A673 (cell line): ENCODE measurements at regions not wholly inside any gene's neighbourhood (a gene's known extent, or its start where the extent isn't known, plus 50 kb on each side); places are given as distances from the start of the nearest gene placed in this dataset.

Source experiments
- EZH2 ChIP-seq: fragments of 200-600 bp; sonication (generic); IDR thresholded peaks from 2 replicates; pipeline ENCODE4 v1.6.1; 2017; ENCODE audit warnings: borderline replicate concordance, low read depth, mild to moderate bottlenecking, mixed read lengths, antibody characterized with exemption, low read length; ENCODE audit not compliant: poor library complexity, severe bottlenecking
- TF ChIP-seq, protein P1 (sequence below): fragments of 300-800, 200-600 bp; sonication (generic); conservative IDR thresholded peaks from 2 replicates; pipeline ENCODE4 v1.5.1; 2017; ENCODE audit warnings: low read depth, mild to moderate bottlenecking, antibody characterized with exemption, low read length, moderate library complexity, mixed read lengths

GRCh38 chr16:59122262-59122537 is 388.1 kb upstream of the GOT2 start:
- TF ChIP-seq, protein P1, sequence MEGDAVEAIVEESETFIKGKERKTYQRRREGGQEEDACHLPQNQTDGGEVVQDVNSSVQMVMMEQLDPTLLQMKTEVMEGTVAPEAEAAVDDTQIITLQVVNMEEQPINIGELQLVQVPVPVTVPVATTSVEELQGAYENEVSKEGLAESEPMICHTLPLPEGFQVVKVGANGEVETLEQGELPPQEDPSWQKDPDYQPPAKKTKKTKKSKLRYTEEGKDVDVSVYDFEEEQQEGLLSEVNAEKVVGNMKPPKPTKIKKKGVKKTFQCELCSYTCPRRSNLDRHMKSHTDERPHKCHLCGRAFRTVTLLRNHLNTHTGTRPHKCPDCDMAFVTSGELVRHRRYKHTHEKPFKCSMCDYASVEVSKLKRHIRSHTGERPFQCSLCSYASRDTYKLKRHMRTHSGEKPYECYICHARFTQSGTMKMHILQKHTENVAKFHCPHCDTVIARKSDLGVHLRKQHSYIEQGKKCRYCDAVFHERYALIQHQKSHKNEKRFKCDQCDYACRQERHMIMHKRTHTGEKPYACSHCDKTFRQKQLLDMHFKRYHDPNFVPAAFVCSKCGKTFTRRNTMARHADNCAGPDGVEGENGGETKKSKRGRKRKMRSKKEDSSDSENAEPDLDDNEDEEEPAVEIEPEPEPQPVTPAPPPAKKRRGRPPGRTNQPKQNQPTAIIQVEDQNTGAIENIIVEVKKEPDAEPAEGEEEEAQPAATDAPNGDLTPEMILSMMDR = no peak
- TF ChIP-seq EZH2 = no peak
